ENCODE measurements at regions not wholly inside any gene's neighbourhood (a gene's known extent, or its start where the extent isn't known, plus 50 kb on each side); places are given as distances from the start of the nearest gene placed in this dataset.

GRCh38 chr3:59161048-59161447, 111.2 kb upstream of the CFAP20DC start:
- TF ChIP-seq POLR2A (IDR thresholded peaks at IDR 0.05) (no peak), CTCF (IDR thresholded peaks at IDR 0.05) (no peak)
- H3K9me3 ChIP-seq: no peaks in the 10 kb centered on the region

GRCh38 chr3:59160133-59160746, 110.4 kb upstream of the CFAP20DC start:
- no peak for DNase-seq
- Histone ChIP-seq H3K4me3 (no peak overlapping the region), H3K36me3 (no peaks in the 10 kb centered on the region), H3K27ac (no peak overlapping the region), H3K4me1 (no peaks in the 10 kb centered on the region), H3K27me3 (no peaks in the 10 kb centered on the region), H3K9me3 (no peaks in the 10 kb centered on the region)
- no peak for TF ChIP-seq POLR2A (IDR thresholded peaks at IDR 0.05)
- no peak for TF ChIP-seq CTCF (IDR thresholded peaks at IDR 0.05)

More at GRCh38 chr3:59161048-59161447, 111.2 kb upstream of the CFAP20DC start:
- Histone ChIP-seq H3K4me1 (no peaks in the 10 kb centered on the region), H3K4me3 (no peak overlapping the region), H3K27me3 (no peaks in the 10 kb centered on the region), H3K27ac (no peak overlapping the region), H3K36me3 (no peaks in the 10 kb centered on the region)
- DNase-seq: no peak

GRCh38 chr3:59153648-59154047, 103.8 kb upstream of the CFAP20DC start:
- Histone ChIP-seq H3K4me3 (no peak overlapping the region), H3K27me3 (no peaks in the 10 kb centered on the region), H3K27ac (no peak overlapping the region), H3K9me3 (no peaks in the 10 kb centered on the region), H3K36me3 (no peaks in the 10 kb centered on the region), H3K4me1 (no peaks in the 10 kb centered on the region)
- no peak for DNase-seq
- TF ChIP-seq CTCF (IDR thresholded peaks at IDR 0.05): no peak
- TF ChIP-seq POLR2A (IDR thresholded peaks at IDR 0.05): no peak

GRCh38 chr3:59152943-59153342, 103.1 kb upstream of the CFAP20DC start:
- DNase-seq: no peak
- Histone ChIP-seq H3K27ac (no peak overlapping the region), H3K4me1 (no peaks in the 10 kb centered on the region), H3K27me3 (no peaks in the 10 kb centered on the region), H3K9me3 (no peaks in the 10 kb centered on the region), H3K36me3 (no peaks in the 10 kb centered on the region), H3K4me3 (no peak overlapping the region)
- no peak for TF ChIP-seq POLR2A (IDR thresholded peaks at IDR 0.05)
- TF ChIP-seq CTCF (IDR thresholded peaks at IDR 0.05): no peak

GRCh38 chr3:59150039-59150438, 100.2 kb upstream of the CFAP20DC start:
- DNase-seq: no peak
- no peak overlapping the region for H3K27ac ChIP-seq
- no peaks in the 10 kb centered on the region for H3K27me3 ChIP-seq
- TF ChIP-seq CTCF (IDR thresholded peaks at IDR 0.05): no peak
- no peak for TF ChIP-seq POLR2A (IDR thresholded peaks at IDR 0.05)
- no peaks in the 10 kb centered on the region for H3K36me3 ChIP-seq
- H3K9me3 ChIP-seq: no peaks in the 10 kb centered on the region
- no peak overlapping the region for H3K4me3 ChIP-seq
- H3K4me1 ChIP-seq: no peaks in the 10 kb centered on the region

- DNase-seq: no peak
- no peaks in the 10 kb centered on the region for H3K4me1 ChIP-seq
- H3K36me3 ChIP-seq: no peaks in the 10 kb centered on the region
- TF ChIP-seq POLR2A (IDR thresholded peaks at IDR 0.05): no peak
- TF ChIP-seq CTCF (IDR thresholded peaks at IDR 0.05): no peak
- no peaks in the 10 kb centered on the region for H3K27me3 ChIP-seq
- no peak overlapping the region for H3K4me3 ChIP-seq
- H3K9me3 ChIP-seq: no peaks in the 10 kb centered on the region
- H3K27ac ChIP-seq: no peak overlapping the region
Measured at GRCh38 chr3:59149166-59149565, 99.3 kb upstream of the CFAP20DC start.
